HepG2 (cell line): ENCODE measurements at regions not wholly inside any gene's neighbourhood (a gene's known extent, or its start where the extent isn't known, plus 50 kb on each side); places are given as distances from the start of the nearest gene placed in this dataset.

Experiments used
- ATAC-seq: fragments of 200-7000 bp; cut with Tn5 transposase; 3 replicates; pipeline ENCODE4 v1.9.1; 2020; ENCODE audit warnings: mild to moderate bottlenecking, moderate library complexity
- BruUV-seq: library from RNA; stranded (reverse); fragments of 400-500 nt; replicated peaks from 2 replicates; lab custom pipeline; 2021; lab: Mats Ljungman, UMichigan
- CTCF ChIA-PET: fragments of 300-600 bp; formaldehyde crosslinking; extraction: SDS; loops from one replicate; lab custom pipeline; 2021; ENCODE audit warnings: low total read pairs, inconsistent platforms, low intra/inter-chr PET ratio; lab: Yijun Ruan, JAX
- POLR2A ChIA-PET: fragments of 350-600 bp; sonication (Branson Sonifier 250); formaldehyde crosslinking; loops from one replicate; lab custom pipeline; 2020; ENCODE audit warnings: antibody characterized with exemption, inconsistent platforms; lab: Yijun Ruan, JAX
- DNase-seq: peaks from one replicate; pipeline ENCODE4 v3.0.0-alpha.2; 2015; ENCODE audit warnings: low spot score
- FAIRE-seq: peaks from 3 replicates; lab custom pipeline; 2011; peaks lifted over from hg19 to GRCh38; lab: Jason Lieb, UNC
- H2AFZ ChIP-seq: one replicate; pipeline ENCODE4 v1.6.1; 2011; ENCODE audit warnings: low read length, inconsistent platforms
- H3K27ac ChIP-seq: fragments of 300-600 bp; 3 replicates; pipeline ENCODE4 v1.8.0; 2011; ENCODE audit warnings: mixed run types, mild to moderate bottlenecking, mixed read lengths, low read length, inconsistent platforms; ENCODE audit not compliant: insufficient read depth; ENCODE audit errors: extremely low read length
- H3K27me3 ChIP-seq, 2 experiments: fragments of 200-600 bp in 1 of 2; 2 replicates in 1 of 2; 3 replicates in 1 of 2; pipeline versions ENCODE4 v1.6.0 to v1.8.0; 2011; ENCODE audit warnings: low read length in 2 of 2, mild to moderate bottlenecking in 2 of 2, moderate library complexity in 2 of 2, inconsistent platforms in 1 of 2; ENCODE audit not compliant: insufficient read depth in 2 of 2, control insufficient read depth in 1 of 2
- H3K36me3 ChIP-seq, 2 experiments: fragments of 200-600 bp in 1 of 2; replicated peaks in 1 of 2; 2 replicates in 1 of 2; 3 replicates in 1 of 2; pipeline versions ENCODE4 v1.5.1 to v1.8.0; 2011; ENCODE audit warnings: low read length in 2 of 2, inconsistent platforms in 1 of 2; ENCODE audit not compliant: insufficient read depth in 2 of 2, control insufficient read depth in 1 of 2
- H3K4me1 ChIP-seq: 2 replicates; pipeline ENCODE4 v1.5.1; 2012; ENCODE audit warnings: low read length, inconsistent platforms; ENCODE audit not compliant: insufficient read depth
- H3K4me2 ChIP-seq: 2 replicates; pipeline ENCODE4 v1.6.0; 2011; ENCODE audit warnings: low read depth, low read length, inconsistent platforms
- H3K4me3 ChIP-seq, 3 experiments: fragments of 200-600 bp in 1 of 3; sonication (generic), shearing (Covaris generic) in 1 of 3; replicated peaks in 1 of 3; 2 replicates each; pipeline ENCODE4 v1.5.1; 2011 to 2016; ENCODE audit warnings: low read length in 3 of 3, inconsistent platforms in 2 of 3, low read depth in 2 of 3, mild to moderate bottlenecking in 2 of 3, control low read depth in 1 of 3, mixed read lengths in 1 of 3; ENCODE audit not compliant: insufficient read depth in 1 of 3
- H3K79me2 ChIP-seq: one replicate; pipeline ENCODE4 v1.6.1; 2011; ENCODE audit warnings: low read length, inconsistent platforms; ENCODE audit not compliant: insufficient read depth
- H3K9ac ChIP-seq: 2 replicates; pipeline ENCODE4 v1.6.0; 2011; ENCODE audit warnings: mild to moderate bottlenecking, low read depth, low read length, inconsistent platforms; ENCODE audit not compliant: insufficient read depth
- H3K9me3 ChIP-seq: 2 replicates; pipeline ENCODE4 v1.5.1; 2012; ENCODE audit warnings: mild to moderate bottlenecking, low read length
- H4K20me1 ChIP-seq: 2 replicates; pipeline ENCODE4 v1.6.0; 2011; ENCODE audit warnings: inconsistent platforms, mild to moderate bottlenecking, low read length, moderate library complexity; ENCODE audit not compliant: insufficient read depth
- AFF4 ChIP-seq: sonication (generic); formaldehyde crosslinking; IDR thresholded peaks from 2 replicates; pipeline ENCODE4 v1.4.0; 2020; ENCODE audit warnings: missing genetic modification reagents
- ATF7-NPFF ChIP-seq: sonication (generic); formaldehyde crosslinking; IDR thresholded peaks from 2 replicates; pipeline ENCODE4 v1.8.1; 2023; ENCODE audit warnings: mild to moderate bottlenecking, low read depth, missing genetic modification reagents, moderate library complexity
- CREM ChIP-seq, 2 experiments: sonication (generic) in 1 of 2; formaldehyde crosslinking in 1 of 2; IDR thresholded peaks; 2 replicates each; pipeline versions ENCODE4 v1.4.0 to v1.6.1; 2016 to 2020; ENCODE audit warnings: antibody characterized with exemption in 1 of 2, mild to moderate bottlenecking in 1 of 2, missing genetic modification reagents in 1 of 2
- KDM1A ChIP-seq: IDR thresholded peaks from 2 replicates; pipeline ENCODE4 v1.6.1; 2016; ENCODE audit warnings: missing compliant biosample characterization
- MAZ ChIP-seq, 2 experiments: sonication (generic) in 1 of 2; formaldehyde crosslinking in 1 of 2; IDR thresholded peaks; 2 replicates each; pipeline versions ENCODE4 v1.5.0 to v1.6.1; 2012 to 2020; ENCODE audit warnings: low read depth in 2 of 2, mild to moderate bottlenecking in 2 of 2, borderline replicate concordance in 1 of 2, improper control_type of control experiment in 1 of 2, low read length in 1 of 2, missing genetic modification reagents in 1 of 2, moderate library complexity in 1 of 2
- PAF1 ChIP-seq: IDR thresholded peaks from 2 replicates; pipeline ENCODE4 v1.6.1; 2016; ENCODE audit warnings: missing genetic modification reagents, missing compliant biosample characterization
- PLRG1 ChIP-seq: fragments of 450-650 bp; conservative IDR thresholded peaks from 2 replicates; pipeline ENCODE4 v1.6.1; 2016
- SETDB1 ChIP-seq: sonication (generic); formaldehyde crosslinking; IDR thresholded peaks from 2 replicates; pipeline ENCODE4 v1.5.1; 2020; ENCODE audit warnings: missing genetic modification reagents, mild to moderate bottlenecking, borderline replicate concordance
- ZFP41 ChIP-seq: sonication (generic); formaldehyde crosslinking; IDR thresholded peaks from 2 replicates; pipeline ENCODE4 v1.4.0; 2020; ENCODE audit warnings: mild to moderate bottlenecking, missing genetic modification reagents, borderline replicate concordance
- ZNF18 ChIP-seq: sonication (generic); formaldehyde crosslinking; IDR thresholded peaks from 2 replicates; pipeline ENCODE4 v1.8.0; 2022; ENCODE audit warnings: mild to moderate bottlenecking, missing genetic modification reagents; ENCODE audit not compliant: insufficient replicate concordance
- ZNF557 ChIP-seq: sonication (generic); formaldehyde crosslinking; IDR thresholded peaks from 2 replicates; pipeline ENCODE4 v1.4.0; 2020; ENCODE audit warnings: missing genetic modification reagents
- ZNF761 ChIP-seq: sonication (generic); formaldehyde crosslinking; conservative IDR thresholded peaks from 2 replicates; pipeline ENCODE4 v1.4.0; 2020; ENCODE audit warnings: mild to moderate bottlenecking, missing genetic modification reagents
- WGBS: methylation state at CpG from one replicate; pipeline ENCODE4 v1.1.6; 2017; ENCODE audit warnings: low lambda C conversion rate; 5-methylcytosine and 5-hydroxymethylcytosine counted together
- in situ Hi-C: cut with HindIII; loops from 2 replicates; pipeline ENCODE4 v1.10.0; 2017; ENCODE audit warnings: low pct_unique_long_range_greater_than_20kb; ENCODE audit not compliant: extremely low pct_ligation_motif_present
- intact Hi-C: fragments of 100-400 bp; cut with micrococcal nuclease; formaldehyde crosslinking; loops from one replicate; pipeline ENCODE4 v1.10.0; 2022; ENCODE audit not compliant: unreplicated experiment

GRCh38 chr1:34356853-34357252, 180.1 kb downstream of the C1orf94 start:
- no peaks in the 10 kb centered on the region for H3K79me2 ChIP-seq
- no TSS peak for BruUV-seq
- no peak for FAIRE-seq
- H3K9ac ChIP-seq, result no peak overlapping the region
- H3K4me1 ChIP-seq, result no peaks in the 10 kb centered on the region
- H3K4me2 ChIP-seq, result no peak overlapping the region
- no peak overlapping the region for H3K27ac ChIP-seq
- no peak for ATAC-seq
- ChIA-PET CTCF (no interaction called here), POLR2A (no interaction called here)
- intact Hi-C loops (no loop called here), in situ Hi-C loops (no loop called here)
- no peaks in the 10 kb centered on the region for H3K9me3 ChIP-seq
- DNase-seq, result no peak
- H3K27me3 ChIP-seq, result no peaks in the 10 kb centered on the region
- no peak overlapping the region for H3K4me3 ChIP-seq
- WGBS, result 0% methylated on average over 1 of the region's 4 CpGs
- TF ChIP-seq CREM (IDR thresholded peaks at IDR 0.05) (no peak), CREM (CRISPR knock-in tag; IDR thresholded peaks at IDR 0.05) (no peak), ATF7-NPFF (no peak), ZNF18 (CRISPR knock-in tag) (no peak), PLRG1 (no peak), ZNF557 (CRISPR knock-in tag) (no peak), MAZ (IDR thresholded peaks at IDR 0.05; ENCODE audit: borderline replicate concordance, low read depth, low read length) (no peak), MAZ (CRISPR knock-in tag; IDR thresholded peaks at IDR 0.05; ENCODE audit: low read depth) (no peak), ZFP41 (CRISPR knock-in tag) (no peak), PAF1 (CRISPR knock-in tag) (no peak), SETDB1 (CRISPR knock-in tag) (no peak), ZNF761 (CRISPR knock-in tag) (no peak), KDM1A (CRISPR knock-in tag) (no peak), AFF4 (CRISPR knock-in tag) (no peak)
- H3K36me3 ChIP-seq, result no peaks in the 10 kb centered on the region
- no peaks in the 10 kb centered on the region for H4K20me1 ChIP-seq
- H2AFZ ChIP-seq, result no peak overlapping the region
